Panc1 (cell line): ENCODE measurements at regions not wholly inside any gene's neighbourhood (a gene's known extent, or its start where the extent isn't known, plus 50 kb on each side); places are given as distances from the start of the nearest gene placed in this dataset.

Experiments used
- ATAC-seq: fragments of 200-7000 bp; cut with Tn5 transposase; 2 replicates; pipeline ENCODE4 v1.9.1; 2020; ENCODE audit warnings: mild to moderate bottlenecking, moderate library complexity
- BruUV-seq: library from RNA; stranded (reverse); fragments of 400-500 nt; replicated peaks from 2 replicates; lab custom pipeline; 2021; lab: Mats Ljungman, UMichigan
- CTCF ChIA-PET: fragments of 300-600 bp; sonication (Branson Sonifier 250); formaldehyde crosslinking; loops from one replicate; lab custom pipeline; 2022; ENCODE audit warnings: antibody characterized with exemption; lab: Charles Lee
- POLR2A ChIA-PET: fragments of 300-600 bp; sonication (Branson Sonifier 250); formaldehyde crosslinking; loops from one replicate; lab custom pipeline; 2022; ENCODE audit warnings: antibody characterized with exemption; lab: Charles Lee
- DNase-seq: peaks from one replicate; pipeline ENCODE4 v3.0.0-alpha.2; 2010; ENCODE audit warnings: low read depth, low spot score
- H3K27ac ChIP-seq: 2 replicates; pipeline ENCODE4 v1.5.1; 2011; ENCODE audit warnings: mild to moderate bottlenecking, low read length, inconsistent platforms
- H3K27me3 ChIP-seq: fragments of 200-500 bp; sonication (Bioruptor generic); 2 replicates; pipeline ENCODE4 v1.6.0; 2014; ENCODE audit warnings: low read length, inconsistent platforms; ENCODE audit not compliant: control insufficient read depth, insufficient read depth
- H3K36me3 ChIP-seq: fragments of 200-500 bp; sonication (Bioruptor generic); 2 replicates; pipeline ENCODE4 v1.5.1; 2014; ENCODE audit warnings: inconsistent platforms, mild to moderate bottlenecking, low read length, moderate library complexity; ENCODE audit not compliant: control insufficient read depth, insufficient read depth
- H3K4me1 ChIP-seq: 2 replicates; pipeline ENCODE4 v1.5.1; 2011; ENCODE audit warnings: inconsistent platforms, mild to moderate bottlenecking, low read length, moderate library complexity; ENCODE audit not compliant: control insufficient read depth, insufficient read depth
- H3K4me3 ChIP-seq, 2 experiments: 2 replicates each; pipeline ENCODE4 v1.5.1; 2011 to 2012; ENCODE audit warnings: low read depth in 2 of 2, low read length in 2 of 2, mild to moderate bottlenecking in 2 of 2, inconsistent platforms in 1 of 2, moderate library complexity in 1 of 2
- H3K9me3 ChIP-seq: fragments of 200-500 bp; sonication (Bioruptor generic); 2 replicates; pipeline ENCODE4 v1.5.1; 2014; ENCODE audit warnings: low read depth, mild to moderate bottlenecking, inconsistent platforms, low read length, moderate library complexity; ENCODE audit not compliant: control insufficient read depth, insufficient read depth
- POLR2AphosphoS5 ChIP-seq: IDR thresholded peaks from 2 replicates; pipeline ENCODE4 v1.6.1; 2012; ENCODE audit warnings: mild to moderate bottlenecking, low read depth, low read length, moderate library complexity
- SIN3A ChIP-seq: IDR thresholded peaks from 2 replicates; pipeline ENCODE4 v1.6.1; 2012; ENCODE audit warnings: low read depth, mild to moderate bottlenecking, low read length, moderate library complexity, borderline replicate concordance; ENCODE audit not compliant: insufficient read depth
- TCF7L2 ChIP-seq: IDR thresholded peaks from 2 replicates; pipeline ENCODE4 v1.6.1; 2011; ENCODE audit warnings: mild to moderate bottlenecking, low read depth, low read length, inconsistent platforms
- in situ Hi-C: cut with HindIII; loops from 2 replicates; pipeline ENCODE4 v1.10.0; 2016; ENCODE audit warnings: low sequenced_read_pairs, low pct_unique_long_range_greater_than_20kb
- intact Hi-C: fragments of 100-400 bp; cut with micrococcal nuclease; formaldehyde crosslinking; loops from one replicate; pipeline ENCODE4 v1.10.0; 2022; ENCODE audit not compliant: unreplicated experiment
- TF ChIP-seq, protein P1 (sequence below): fragments of 450-650 bp; IDR thresholded peaks from 2 replicates; pipeline ENCODE4 v1.5.1; 2017; ENCODE audit warnings: mild to moderate bottlenecking
- TF ChIP-seq, protein P2 (sequence below), 2 experiments: IDR thresholded peaks; 2 replicates each; pipeline ENCODE4 v1.6.1; 2011 to 2012; ENCODE audit warnings: low read depth in 2 of 2, control low read depth in 1 of 2, low read length in 1 of 2, mild to moderate bottlenecking in 1 of 2, moderate library complexity in 1 of 2; ENCODE audit not compliant: insufficient read depth in 1 of 2

DNA sequence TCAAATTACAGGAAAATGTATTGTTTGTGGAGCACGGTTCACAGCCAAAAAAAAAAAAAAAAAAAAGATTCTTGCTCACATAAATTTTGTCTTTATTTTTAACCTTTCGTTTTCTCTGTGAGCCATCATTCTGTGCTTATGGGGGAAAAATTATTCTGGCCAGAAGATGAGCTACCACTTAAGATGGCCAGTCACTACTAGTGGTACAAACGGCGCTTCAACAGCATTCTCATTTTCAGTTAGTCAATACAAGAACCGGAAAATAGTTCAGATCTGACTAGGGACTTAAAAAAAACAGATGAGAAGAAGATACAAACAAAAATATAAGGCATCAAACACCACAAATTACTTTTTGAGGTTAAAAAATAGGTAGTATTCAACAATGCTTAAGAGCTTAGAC, 158.6 kb upstream of the CNTN5 start:
- no peak overlapping the region for H3K4me3 ChIP-seq
- H3K9me3 ChIP-seq: no peaks in the 10 kb centered on the region
- in situ Hi-C loops (no loop called here), intact Hi-C loops (no loop called here)
- no peaks in the 10 kb centered on the region for H3K4me1 ChIP-seq
- BruUV-seq: no TSS peak
- no peak overlapping the region for H3K27ac ChIP-seq
- DNase-seq (no peak), ATAC-seq (no peak)
- ChIA-PET POLR2A (no interaction called here), CTCF (no interaction called here)
- TF ChIP-seq POLR2AphosphoS5: no peak
- TF ChIP-seq SIN3A: no peak
- TF ChIP-seq, protein P1, sequence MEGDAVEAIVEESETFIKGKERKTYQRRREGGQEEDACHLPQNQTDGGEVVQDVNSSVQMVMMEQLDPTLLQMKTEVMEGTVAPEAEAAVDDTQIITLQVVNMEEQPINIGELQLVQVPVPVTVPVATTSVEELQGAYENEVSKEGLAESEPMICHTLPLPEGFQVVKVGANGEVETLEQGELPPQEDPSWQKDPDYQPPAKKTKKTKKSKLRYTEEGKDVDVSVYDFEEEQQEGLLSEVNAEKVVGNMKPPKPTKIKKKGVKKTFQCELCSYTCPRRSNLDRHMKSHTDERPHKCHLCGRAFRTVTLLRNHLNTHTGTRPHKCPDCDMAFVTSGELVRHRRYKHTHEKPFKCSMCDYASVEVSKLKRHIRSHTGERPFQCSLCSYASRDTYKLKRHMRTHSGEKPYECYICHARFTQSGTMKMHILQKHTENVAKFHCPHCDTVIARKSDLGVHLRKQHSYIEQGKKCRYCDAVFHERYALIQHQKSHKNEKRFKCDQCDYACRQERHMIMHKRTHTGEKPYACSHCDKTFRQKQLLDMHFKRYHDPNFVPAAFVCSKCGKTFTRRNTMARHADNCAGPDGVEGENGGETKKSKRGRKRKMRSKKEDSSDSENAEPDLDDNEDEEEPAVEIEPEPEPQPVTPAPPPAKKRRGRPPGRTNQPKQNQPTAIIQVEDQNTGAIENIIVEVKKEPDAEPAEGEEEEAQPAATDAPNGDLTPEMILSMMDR: no peak
- TF ChIP-seq TCF7L2: no peak
- TF ChIP-seq, protein P2, sequence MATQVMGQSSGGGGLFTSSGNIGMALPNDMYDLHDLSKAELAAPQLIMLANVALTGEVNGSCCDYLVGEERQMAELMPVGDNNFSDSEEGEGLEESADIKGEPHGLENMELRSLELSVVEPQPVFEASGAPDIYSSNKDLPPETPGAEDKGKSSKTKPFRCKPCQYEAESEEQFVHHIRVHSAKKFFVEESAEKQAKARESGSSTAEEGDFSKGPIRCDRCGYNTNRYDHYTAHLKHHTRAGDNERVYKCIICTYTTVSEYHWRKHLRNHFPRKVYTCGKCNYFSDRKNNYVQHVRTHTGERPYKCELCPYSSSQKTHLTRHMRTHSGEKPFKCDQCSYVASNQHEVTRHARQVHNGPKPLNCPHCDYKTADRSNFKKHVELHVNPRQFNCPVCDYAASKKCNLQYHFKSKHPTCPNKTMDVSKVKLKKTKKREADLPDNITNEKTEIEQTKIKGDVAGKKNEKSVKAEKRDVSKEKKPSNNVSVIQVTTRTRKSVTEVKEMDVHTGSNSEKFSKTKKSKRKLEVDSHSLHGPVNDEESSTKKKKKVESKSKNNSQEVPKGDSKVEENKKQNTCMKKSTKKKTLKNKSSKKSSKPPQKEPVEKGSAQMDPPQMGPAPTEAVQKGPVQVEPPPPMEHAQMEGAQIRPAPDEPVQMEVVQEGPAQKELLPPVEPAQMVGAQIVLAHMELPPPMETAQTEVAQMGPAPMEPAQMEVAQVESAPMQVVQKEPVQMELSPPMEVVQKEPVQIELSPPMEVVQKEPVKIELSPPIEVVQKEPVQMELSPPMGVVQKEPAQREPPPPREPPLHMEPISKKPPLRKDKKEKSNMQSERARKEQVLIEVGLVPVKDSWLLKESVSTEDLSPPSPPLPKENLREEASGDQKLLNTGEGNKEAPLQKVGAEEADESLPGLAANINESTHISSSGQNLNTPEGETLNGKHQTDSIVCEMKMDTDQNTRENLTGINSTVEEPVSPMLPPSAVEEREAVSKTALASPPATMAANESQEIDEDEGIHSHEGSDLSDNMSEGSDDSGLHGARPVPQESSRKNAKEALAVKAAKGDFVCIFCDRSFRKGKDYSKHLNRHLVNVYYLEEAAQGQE (IDR thresholded peaks at IDR 0.05; ENCODE audit: insufficient read depth in 1 of 2, low read depth in 2 of 2, low read length in 1 of 2): no peak
- no peaks in the 10 kb centered on the region for H3K36me3 ChIP-seq
- no peaks in the 10 kb centered on the region for H3K27me3 ChIP-seq

DNA sequence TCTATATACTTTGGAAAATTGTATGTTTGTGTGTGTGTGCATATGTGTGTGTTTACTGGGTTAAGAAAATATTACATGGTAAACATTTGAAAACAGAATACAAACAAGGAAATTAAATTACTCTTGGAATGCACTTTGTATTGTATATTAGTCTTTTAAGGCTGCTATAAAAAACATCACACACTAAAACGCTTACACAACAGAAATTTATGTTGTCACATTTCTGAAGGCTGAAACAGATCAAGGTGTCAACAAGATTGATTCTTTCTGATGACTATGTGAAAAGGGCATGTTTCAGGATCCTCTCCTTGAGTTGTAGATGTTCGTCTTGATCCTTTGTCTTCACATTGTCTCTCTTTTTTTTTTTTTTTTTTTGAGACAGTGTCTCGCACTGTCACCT, 149.1 kb upstream of the CNTN5 start:
- no peaks in the 10 kb centered on the region for H3K27me3 ChIP-seq
- in situ Hi-C loops (no loop called here), intact Hi-C loops (no loop called here)
- TF ChIP-seq, protein P2 (IDR thresholded peaks at IDR 0.05; ENCODE audit: insufficient read depth in 1 of 2, low read depth in 2 of 2, low read length in 1 of 2): no peak
- TF ChIP-seq TCF7L2 (no peak), POLR2AphosphoS5 (no peak), SIN3A (no peak)
- TF ChIP-seq, protein P1: no peak
- POLR2A ChIA-PET: no interaction called here
- no peaks in the 10 kb centered on the region for H3K4me1 ChIP-seq
- no peak overlapping the region for H3K27ac ChIP-seq
- H3K36me3 ChIP-seq: no peaks in the 10 kb centered on the region
- CTCF ChIA-PET: no interaction called here
- no peak for ATAC-seq
- H3K4me3 ChIP-seq: no peak overlapping the region
- no peak for DNase-seq
- no peaks in the 10 kb centered on the region for H3K9me3 ChIP-seq
- BruUV-seq: no TSS peak
